ENCODE measurements at regions not wholly inside any gene's neighbourhood (a gene's known extent, or its start where the extent isn't known, plus 50 kb on each side); places are given as distances from the start of the nearest gene placed in this dataset.

- DNase-seq (ENCODE audit: low spot score), result no peak
- Histone ChIP-seq H3K4me3 (no peak overlapping the region), H3K27ac (no peak overlapping the region)
- TF ChIP-seq, protein P1, sequence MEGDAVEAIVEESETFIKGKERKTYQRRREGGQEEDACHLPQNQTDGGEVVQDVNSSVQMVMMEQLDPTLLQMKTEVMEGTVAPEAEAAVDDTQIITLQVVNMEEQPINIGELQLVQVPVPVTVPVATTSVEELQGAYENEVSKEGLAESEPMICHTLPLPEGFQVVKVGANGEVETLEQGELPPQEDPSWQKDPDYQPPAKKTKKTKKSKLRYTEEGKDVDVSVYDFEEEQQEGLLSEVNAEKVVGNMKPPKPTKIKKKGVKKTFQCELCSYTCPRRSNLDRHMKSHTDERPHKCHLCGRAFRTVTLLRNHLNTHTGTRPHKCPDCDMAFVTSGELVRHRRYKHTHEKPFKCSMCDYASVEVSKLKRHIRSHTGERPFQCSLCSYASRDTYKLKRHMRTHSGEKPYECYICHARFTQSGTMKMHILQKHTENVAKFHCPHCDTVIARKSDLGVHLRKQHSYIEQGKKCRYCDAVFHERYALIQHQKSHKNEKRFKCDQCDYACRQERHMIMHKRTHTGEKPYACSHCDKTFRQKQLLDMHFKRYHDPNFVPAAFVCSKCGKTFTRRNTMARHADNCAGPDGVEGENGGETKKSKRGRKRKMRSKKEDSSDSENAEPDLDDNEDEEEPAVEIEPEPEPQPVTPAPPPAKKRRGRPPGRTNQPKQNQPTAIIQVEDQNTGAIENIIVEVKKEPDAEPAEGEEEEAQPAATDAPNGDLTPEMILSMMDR (IDR thresholded peaks at IDR 0.05), result no peak
These were observed 98.1 kb upstream of the UBE2E2 start for GRCh38 chr3:23105048-23105447.

- TF ChIP-seq, protein P1 (IDR thresholded peaks at IDR 0.05), result no peak
- DNase-seq (ENCODE audit: low spot score), result no peak
- H3K27ac ChIP-seq, result no peak overlapping the region
These were observed 96.5 kb upstream of the UBE2E2 start for GRCh38 chr3:23106666-23107065.

DNA sequence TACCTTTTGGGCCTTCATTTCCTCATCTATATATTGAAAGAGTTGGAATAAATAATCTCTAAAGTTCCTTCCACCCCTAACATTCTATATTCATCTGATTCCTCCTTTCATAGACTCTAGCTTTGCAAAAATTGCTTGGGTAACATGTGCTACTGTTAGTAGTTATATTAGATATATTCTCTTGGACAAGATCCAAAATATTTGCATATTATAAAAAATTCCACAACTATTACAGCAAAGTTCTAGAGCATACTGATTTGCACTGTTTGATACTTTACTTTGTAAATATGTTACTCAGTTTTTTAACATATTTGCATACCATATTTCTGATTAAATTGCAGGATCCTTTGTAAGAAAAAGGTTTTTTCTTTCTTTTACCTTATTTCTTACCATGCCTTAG is 95.9 kb upstream of the UBE2E2 start:
- H3K27ac ChIP-seq, result no peak overlapping the region
- no peak for DNase-seq (ENCODE audit: low spot score)
- no peak overlapping the region for H3K4me3 ChIP-seq
- TF ChIP-seq, protein P1 (IDR thresholded peaks at IDR 0.05), result no peak

More at GRCh38 chr3:23106666-23107065, 96.5 kb upstream of the UBE2E2 start:
- no peak overlapping the region for H3K4me3 ChIP-seq

GRCh38 chr3:23108451-23109057 is 94.6 kb upstream of the UBE2E2 start:
- no peak for DNase-seq (ENCODE audit: low spot score)
- Histone ChIP-seq H3K27ac (no peak overlapping the region), H3K4me3 (no peak overlapping the region)
- TF ChIP-seq, protein P1 (IDR thresholded peaks at IDR 0.05), result no peak

- Histone ChIP-seq H3K4me3 (no peak overlapping the region), H3K27ac (no peak overlapping the region)
- no peak for DNase-seq (ENCODE audit: low spot score)
- TF ChIP-seq, protein P1 (IDR thresholded peaks at IDR 0.05), result no peak
These were observed 91.8 kb upstream of the UBE2E2 start for GRCh38 chr3:23111286-23111685.

GRCh38 chr3:23111797-23112196 is 91.3 kb upstream of the UBE2E2 start:
- TF ChIP-seq, protein P1 (IDR thresholded peaks at IDR 0.05), result no peak
- no peak overlapping the region for H3K27ac ChIP-seq
- DNase-seq (ENCODE audit: low spot score), result no peak
- no peak overlapping the region for H3K4me3 ChIP-seq

DNA sequence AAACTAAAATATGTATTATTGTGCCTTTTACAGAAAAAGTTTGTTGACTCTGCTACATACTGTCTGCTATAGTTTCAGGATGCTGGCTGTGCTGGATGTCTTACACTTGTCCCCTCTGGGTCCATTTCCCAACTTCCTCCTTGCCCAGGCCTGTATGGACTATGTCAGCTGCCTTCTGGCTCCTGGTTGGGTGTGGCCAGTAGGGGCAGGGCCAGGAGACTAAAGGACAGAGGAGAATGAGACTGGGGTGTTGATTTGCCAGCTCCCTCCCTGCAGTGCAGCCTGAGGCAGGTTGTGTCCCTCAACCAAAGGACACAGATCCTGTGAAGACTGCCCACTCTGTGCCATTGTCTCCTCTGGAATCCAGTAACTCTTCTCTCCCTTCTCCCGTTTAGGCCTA is 90.6 kb upstream of the UBE2E2 start:
- no peak for DNase-seq (ENCODE audit: low spot score)
- Histone ChIP-seq H3K4me3 (no peak overlapping the region), H3K27ac (no peak overlapping the region)
- TF ChIP-seq, protein P1 (IDR thresholded peaks at IDR 0.05), result no peak
